SK-N-SH (cell line): ENCODE measurements at regions not wholly inside any gene's neighbourhood (a gene's known extent, or its start where the extent isn't known, plus 50 kb on each side); places are given as distances from the start of the nearest gene placed in this dataset.

Experiments used
- CTCF ChIP-seq: fragments of 200-600 bp; sonication (generic); IDR thresholded peaks from 2 replicates; pipeline ENCODE4 v1.6.1; 2017; ENCODE audit warnings: antibody characterized with exemption, mild to moderate bottlenecking, moderate library complexity
- ELF1 ChIP-seq: IDR thresholded peaks from 2 replicates; pipeline ENCODE4 v1.4.0; 2012
- MAX ChIP-seq: IDR thresholded peaks from 2 replicates; pipeline ENCODE4 v1.4.0; 2012; ENCODE audit warnings: low read depth
- MXI1 ChIP-seq: IDR thresholded peaks from 2 replicates; pipeline ENCODE4 v1.6.1; 2012; ENCODE audit warnings: mild to moderate bottlenecking, low read depth, low read length, improper control_type of control experiment
- NRF1 ChIP-seq: IDR thresholded peaks from 2 replicates; pipeline ENCODE4 v1.6.1; 2012; ENCODE audit warnings: low read depth, mild to moderate bottlenecking, low read length
- PBX3 ChIP-seq: IDR thresholded peaks from 2 replicates; pipeline ENCODE4; 2012
- POLR2AphosphoS5 ChIP-seq: IDR thresholded peaks from 2 replicates; pipeline ENCODE4 v1.6.1; 2012; ENCODE audit warnings: low read depth, low read length
- RCOR1 ChIP-seq: fragments of 150-350 bp; IDR thresholded peaks from 2 replicates; pipeline ENCODE4 v1.6.1; 2017; ENCODE audit warnings: antibody characterized with exemption, low read length
- RFX5 ChIP-seq: IDR thresholded peaks from 2 replicates; pipeline ENCODE4 v1.6.1; 2012; ENCODE audit warnings: mild to moderate bottlenecking, improper control_type of control experiment, low read length
- TAF1 ChIP-seq: IDR thresholded peaks from 2 replicates; pipeline ENCODE4 v1.6.1; 2012; ENCODE audit warnings: low read depth, mild to moderate bottlenecking, low read length, moderate library complexity, borderline replicate concordance
- YY1 ChIP-seq: IDR thresholded peaks from 2 replicates; pipeline ENCODE4 v1.4.0; 2012; ENCODE audit warnings: low read depth, mild to moderate bottlenecking
- ZBTB33 ChIP-seq: IDR thresholded peaks from 2 replicates; pipeline ENCODE4 v1.4.0; 2012; ENCODE audit warnings: low read depth, borderline replicate concordance

GRCh38 chr4:126827669-126828068 lies 805.1 kb upstream of the INTU start:
- TF ChIP-seq RCOR1 (no peak), CTCF (no peak), MAX (no peak), TAF1 (no peak), POLR2AphosphoS5 (no peak), ELF1 (no peak), NRF1 (no peak), ZBTB33 (no peak), RFX5 (no peak), YY1 (no peak), MXI1 (no peak), PBX3 (no peak)
